HG03342 (cell line): ENCODE measurements at regions not wholly inside any gene's neighbourhood (a gene's known extent, or its start where the extent isn't known, plus 50 kb on each side); places are given as distances from the start of the nearest gene placed in this dataset.

Experiments used
- ATAC-seq: cut with Tn5 transposase; IDR thresholded peaks from one replicate; pipeline ENCODE4 v1.9.1; 2021; ENCODE audit warnings: mild to moderate bottlenecking, moderate library complexity; ENCODE audit not compliant: unreplicated experiment

GRCh38 chr14:76599559-76600287 is 161.5 kb upstream of the VASH1 start:
- ATAC-seq = no peak

GRCh38 chr14:76603713-76604112 is 157.6 kb upstream of the VASH1 start:
- ATAC-seq = no peak

GRCh38 chr14:76607510-76607909 is 153.8 kb upstream of the VASH1 start:
- ATAC-seq = no peak

GRCh38 chr14:76612654-76613053 is 148.6 kb upstream of the VASH1 start:
- ATAC-seq = no peak

GRCh38 chr14:76613616-76614015 is 147.7 kb upstream of the VASH1 start:
- no peak for ATAC-seq

- ATAC-seq = no peak
Observed at GRCh38 chr14:76615331-76615730, 145.9 kb upstream of the VASH1 start.

- no peak for ATAC-seq
Observed at GRCh38 chr14:76617440-76617839, 143.8 kb upstream of the VASH1 start.

GRCh38 chr14:76636602-76637001 is 124.7 kb upstream of the VASH1 start:
- ATAC-seq = no peak

- ATAC-seq = no peak
Observed at GRCh38 chr14:76638841-76639240, 122.4 kb upstream of the VASH1 start.

- no peak for ATAC-seq
Observed at GRCh38 chr14:76639606-76640229, 121.5 kb upstream of the VASH1 start.

GRCh38 chr14:76640923-76641395 is 120.3 kb upstream of the VASH1 start:
- no peak for ATAC-seq

GRCh38 chr14:76641541-76641940 is 119.7 kb upstream of the VASH1 start:
- no peak for ATAC-seq

- ATAC-seq = no peak
Observed at GRCh38 chr14:76643887-76644286, 117.4 kb upstream of the VASH1 start.

- no peak for ATAC-seq
Observed at GRCh38 chr14:76644855-76645518, 116.3 kb upstream of the VASH1 start.

- ATAC-seq = peak; percentile 58
Observed at GRCh38 chr14:76647697-76648298, 113.5 kb upstream of the VASH1 start.

GRCh38 chr14:76651410-76652055 is 109.7 kb upstream of the VASH1 start:
- no peak for ATAC-seq

GRCh38 chr14:76653875-76654572 is 107.2 kb upstream of the VASH1 start:
- ATAC-seq = no peak

- no peak for ATAC-seq
Observed at GRCh38 chr14:76654573-76655108, 106.6 kb upstream of the VASH1 start.

GRCh38 chr14:76655331-76655730 is 105.9 kb upstream of the VASH1 start:
- no peak for ATAC-seq

- no peak for ATAC-seq
Observed at GRCh38 chr14:76656592-76656991, 104.7 kb upstream of the VASH1 start.
